Adipose tissue (tissue), 3 donors: ENCODE measurements at regions not wholly inside any gene's neighbourhood (a gene's known extent, or its start where the extent isn't known, plus 50 kb on each side); places are given as distances from the start of the nearest gene placed in this dataset.

Experiments used
- H3K27ac ChIP-seq: one replicate; pipeline ENCODE4 v1.5.1; 2013; ENCODE audit warnings: low read depth, low read length
- WGBS, 3 donors: extraction: QIAGEN DNeasy Blood & Tissue Kit; methylation state at CpG; one replicate each; pipeline ENCODE4 v1.1.7; 2013; 5-methylcytosine and 5-hydroxymethylcytosine counted together
- donor health status: healthy with polysubstance abuse.
- donor health status: Bipolar disorder and iron deficiency.
- donor health status: healthy.

DNA sequence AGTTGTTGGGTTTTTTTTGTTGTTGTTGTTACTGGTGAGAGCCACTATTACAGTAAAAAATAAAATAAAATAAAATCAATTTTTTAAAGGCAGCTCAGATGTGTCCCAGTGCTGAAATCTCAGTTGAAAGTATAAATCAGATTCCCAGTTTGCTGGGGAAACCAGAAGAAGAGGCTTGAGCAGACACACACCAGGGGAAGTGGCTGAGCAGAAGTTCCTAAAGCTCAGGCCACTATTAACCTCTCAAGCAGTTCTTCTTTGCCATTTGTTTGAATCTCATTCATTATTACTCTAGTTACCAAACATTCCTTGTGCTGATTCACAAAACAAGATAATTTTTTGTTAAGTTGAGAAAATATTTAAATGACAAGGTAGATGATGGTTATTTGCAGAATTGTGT is 70.9 kb upstream of the ZSWIM6 start:
- no peak overlapping the region for H3K27ac ChIP-seq

DNA sequence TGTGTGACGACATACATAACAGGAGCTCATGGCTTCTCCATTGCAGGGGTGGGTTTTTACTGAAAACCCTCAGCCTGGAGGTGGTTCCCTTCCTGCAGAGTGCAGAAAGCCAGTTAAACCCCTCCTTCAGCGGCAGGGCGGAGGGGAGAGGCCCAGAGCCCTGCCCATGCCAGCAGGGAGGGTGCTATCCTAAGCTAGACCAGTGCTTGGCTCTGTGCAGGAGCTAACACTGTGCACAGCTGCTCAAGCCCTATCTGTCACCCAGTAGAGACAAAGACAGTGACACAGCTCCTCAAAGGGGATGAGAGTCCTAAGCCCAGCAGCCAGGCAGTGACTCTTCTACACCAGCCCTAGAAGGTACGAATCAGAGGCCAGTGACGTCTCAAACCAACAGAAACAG is 70.0 kb upstream of the ZSWIM6 start:
- H3K27ac ChIP-seq = no peak overlapping the region
- 86 to 98% (median 93%) methylated on average over 5 of the region's 5 CpGs for WGBS, 3 donors

DNA sequence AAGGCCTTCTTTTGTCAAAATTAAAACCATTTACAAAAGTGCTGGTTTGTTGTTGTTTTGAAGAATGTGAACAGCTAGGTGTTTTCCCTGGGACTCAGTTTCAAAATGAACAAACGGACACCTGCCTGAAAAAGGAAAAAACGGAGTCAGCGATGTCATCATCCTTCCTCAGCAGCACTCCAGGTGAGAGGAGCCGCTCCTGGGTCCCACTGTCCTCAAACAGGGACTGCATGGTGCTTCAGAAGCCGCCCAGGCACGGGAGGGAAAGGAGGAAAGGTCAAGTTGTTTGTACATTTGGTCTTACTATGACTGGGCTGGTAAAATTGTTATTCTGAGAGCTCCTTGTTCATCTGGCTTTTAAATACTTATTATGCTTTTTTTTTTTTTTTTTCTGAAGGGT is 69.0 kb upstream of the ZSWIM6 start:
- H3K27ac ChIP-seq = no peak overlapping the region
- 66 to 91% (median 76%) methylated on average over 6 of the region's 6 CpGs for WGBS, 3 donors

DNA sequence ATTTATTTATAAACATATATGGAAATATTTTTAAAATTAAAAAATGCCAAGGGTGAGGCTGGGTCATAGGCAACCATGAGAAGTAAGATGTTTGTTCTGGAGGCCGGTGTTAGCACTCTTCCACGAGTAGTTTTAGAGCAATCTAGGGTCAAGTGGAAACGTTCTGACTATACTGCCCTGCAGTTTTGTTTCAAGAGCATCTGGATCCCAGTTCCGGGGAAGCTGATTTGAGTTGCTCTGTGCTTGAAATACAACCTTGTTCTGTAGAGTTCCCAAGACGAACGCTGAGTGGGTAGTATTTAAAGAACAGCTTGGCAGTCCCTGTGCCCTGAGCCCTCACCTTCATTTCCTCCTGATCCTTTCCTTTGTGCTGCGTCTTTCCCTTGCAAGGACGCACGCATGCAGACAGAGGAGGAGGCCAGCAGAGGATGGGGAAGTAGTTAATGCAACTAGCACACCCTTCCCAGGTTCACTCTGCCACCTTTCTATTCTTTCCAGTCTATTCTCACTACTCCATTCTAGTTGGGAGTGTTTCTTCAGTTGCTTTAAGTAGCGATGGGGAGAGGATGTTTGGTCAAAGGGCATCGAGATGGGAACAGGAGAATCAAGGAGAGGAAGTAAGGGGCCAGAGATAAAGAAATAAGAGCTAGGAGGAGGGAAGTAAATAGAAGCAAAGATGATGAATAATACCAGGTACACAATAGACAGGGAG is 68.3 kb upstream of the ZSWIM6 start:
- H3K27ac ChIP-seq = no peak overlapping the region
- 37 to 71% (median 45%) methylated on average over 11 of the region's 11 CpGs for WGBS, 3 donors

DNA sequence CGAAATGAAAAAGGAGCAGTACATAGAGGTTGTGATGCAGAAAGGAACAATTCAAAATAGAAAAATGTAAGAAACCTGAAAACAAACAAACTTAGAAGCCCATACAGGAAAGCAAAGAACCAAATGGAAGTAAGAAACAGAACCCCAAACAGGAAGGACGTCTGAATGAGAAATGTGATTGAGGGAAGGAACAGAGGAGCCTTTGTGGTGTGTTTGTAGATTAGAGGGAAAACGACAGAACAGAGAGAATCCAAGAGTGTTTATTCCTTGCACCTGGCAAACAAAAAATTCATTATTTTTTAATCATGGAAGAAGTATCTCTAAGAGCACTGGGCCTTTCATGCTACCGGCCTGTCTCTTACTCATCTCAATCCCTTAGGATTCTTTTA is 67.8 kb upstream of the ZSWIM6 start:
- 57 to 66% (median 59%) methylated on average over 4 of the region's 4 CpGs for WGBS, 3 donors
- H3K27ac ChIP-seq = no peak overlapping the region

DNA sequence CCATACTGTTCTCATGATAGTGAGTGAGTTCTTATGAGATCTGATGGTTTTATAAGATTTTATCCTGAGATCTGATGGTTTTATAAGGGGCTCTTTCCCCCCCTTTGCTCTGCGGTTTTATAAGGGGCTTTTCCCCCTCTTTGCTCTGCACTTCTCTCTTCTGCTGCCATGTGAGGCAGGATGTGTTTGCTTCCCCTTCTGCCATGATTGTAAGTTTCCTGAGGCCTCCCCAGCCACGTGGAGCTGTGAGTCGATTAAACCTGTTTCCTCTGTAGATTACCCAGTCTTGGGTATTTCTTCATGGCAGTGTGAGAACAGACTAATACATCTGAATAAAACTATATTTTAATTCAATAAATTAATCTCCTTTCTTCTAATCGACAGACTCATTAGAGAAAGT is 64.9 kb upstream of the ZSWIM6 start:
- WGBS, 3 donors = 52 to 76% (median 58%) methylated on average over 4 of the region's 4 CpGs
- no peak overlapping the region for H3K27ac ChIP-seq

DNA sequence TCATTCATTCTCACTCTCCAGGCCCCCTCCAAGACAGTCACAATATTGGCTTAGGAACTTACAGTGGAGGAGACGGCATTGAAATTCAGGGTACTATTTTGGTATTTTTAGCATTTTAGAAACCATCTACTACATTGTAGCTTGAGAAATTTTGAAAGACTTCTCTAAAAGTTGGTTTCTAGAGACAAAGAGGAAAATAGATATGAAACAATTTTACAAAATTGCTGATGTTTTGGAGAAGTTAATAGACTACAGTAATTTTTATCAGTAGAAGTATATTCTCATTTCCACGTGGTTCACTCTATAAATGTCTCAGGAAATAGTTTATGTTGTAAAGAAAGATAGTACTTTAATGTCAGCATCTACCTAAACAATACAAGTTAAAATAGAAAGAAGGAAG is 63.2 kb upstream of the ZSWIM6 start:
- 52 to 66% (median 53%) methylated on average over 2 of the region's 2 CpGs for WGBS, 3 donors
- no peak overlapping the region for H3K27ac ChIP-seq

- H3K27ac ChIP-seq = no peak overlapping the region
- WGBS, 3 donors = 69 to 77% (median 76%) methylated on average over 7 of the region's 7 CpGs
These were observed 61.4 kb upstream of the ZSWIM6 start for GRCh38 chr5:61270510-61271165.

DNA sequence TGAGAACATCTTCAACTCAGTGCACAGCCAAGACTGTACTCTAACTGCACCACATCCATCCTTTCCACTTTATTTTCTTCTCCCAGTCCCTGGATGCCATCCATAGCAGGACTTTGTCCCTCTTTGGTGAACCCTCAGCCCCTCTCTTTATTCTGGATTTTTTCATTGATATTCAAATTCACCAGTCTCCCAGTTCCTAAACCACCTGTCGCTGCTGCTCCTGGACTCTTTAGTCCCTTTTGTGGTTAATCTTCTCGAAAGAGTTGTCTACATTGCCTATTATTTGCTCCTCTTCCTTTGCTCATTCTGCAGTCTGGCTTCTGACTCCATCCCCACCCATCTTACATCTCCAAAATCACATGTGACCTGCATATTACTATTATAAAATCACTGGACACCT is 59.4 kb upstream of the ZSWIM6 start:
- no peak overlapping the region for H3K27ac ChIP-seq
- WGBS, 3 donors = 92 to 94% (median 94%) methylated on average over 2 of the region's 2 CpGs

- H3K27ac ChIP-seq = no peak overlapping the region
- WGBS, 3 donors = 98 to 100% (median 99%) methylated on average over 1 of the region's 1 CpG
These were observed 58.6 kb upstream of the ZSWIM6 start for GRCh38 chr5:61273279-61273975.

- H3K27ac ChIP-seq = no peak overlapping the region
These were observed 57.5 kb upstream of the ZSWIM6 start for GRCh38 chr5:61274511-61274911.

GRCh38 chr5:61275841-61276240 is 56.2 kb upstream of the ZSWIM6 start:
- WGBS, 3 donors = 22 to 74% (median 25%) methylated on average over 8 of the region's 8 CpGs

DNA sequence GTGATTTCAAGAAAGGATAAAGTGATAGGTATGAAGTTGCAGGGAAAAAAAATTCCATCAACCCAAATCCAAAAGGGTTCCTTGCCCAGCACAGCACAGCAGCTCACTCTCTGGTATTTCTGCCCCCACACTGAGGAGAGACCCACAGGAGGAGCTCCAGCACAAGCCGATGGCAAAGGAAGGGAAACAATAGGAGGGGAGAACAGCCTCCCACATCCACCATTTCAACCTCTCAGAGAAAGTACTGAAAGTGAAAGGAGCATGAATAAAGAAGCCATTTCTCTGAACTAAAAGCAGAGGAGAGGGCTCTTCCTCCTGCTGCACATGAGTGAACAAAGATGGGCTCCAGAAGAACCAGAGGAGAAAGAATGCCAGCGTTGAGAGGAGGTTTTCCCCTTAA is 54.9 kb upstream of the ZSWIM6 start:
- 23 to 55% (median 32%) methylated on average over 2 of the region's 2 CpGs for WGBS, 3 donors
- peak overlapping the region; percentile 4 for H3K27ac ChIP-seq

More at GRCh38 chr5:61275841-61276240, 56.2 kb upstream of the ZSWIM6 start:
- H3K27ac ChIP-seq = no peak overlapping the region

DNA sequence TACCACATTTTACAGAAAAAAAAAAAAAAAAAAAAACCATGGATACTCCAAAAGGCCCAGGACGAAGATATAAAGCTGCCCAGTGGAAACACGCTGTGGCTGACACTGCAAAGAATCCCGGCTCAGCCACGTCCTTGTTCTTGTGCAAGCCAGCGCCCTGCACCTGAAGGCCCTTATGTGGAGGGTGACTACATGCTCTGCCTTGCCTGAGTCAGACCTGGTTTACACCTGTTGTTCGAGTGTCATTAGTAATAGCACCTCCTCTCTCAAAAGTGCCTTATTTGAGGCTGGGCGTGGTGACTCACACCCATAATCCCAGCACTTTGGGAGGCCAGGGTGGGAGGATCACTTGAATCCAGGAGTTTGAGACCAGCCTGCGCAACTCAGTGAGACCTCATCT is 54.3 kb upstream of the ZSWIM6 start:
- WGBS, 3 donors = 90 to 96% (median 94%) methylated on average over 8 of the region's 8 CpGs
- H3K27ac ChIP-seq = no peak overlapping the region

DNA sequence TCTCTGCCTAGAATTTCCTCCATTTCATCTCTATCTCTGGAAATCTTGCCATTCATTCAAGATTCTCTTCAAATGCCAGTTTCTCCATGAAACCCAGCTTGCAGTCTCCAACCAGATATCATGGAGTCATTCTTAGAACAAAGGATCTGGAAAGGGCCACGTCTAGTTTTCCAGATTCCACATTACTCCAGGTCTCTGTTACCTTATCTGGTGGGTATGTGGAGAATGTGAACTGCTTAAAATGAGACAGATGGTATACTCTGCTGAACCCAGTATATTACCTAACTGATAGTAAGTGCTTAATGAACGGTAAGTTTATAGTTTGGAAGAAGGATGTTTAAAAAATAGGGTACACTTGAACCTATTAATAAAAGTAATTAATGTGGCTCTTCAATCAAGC is 52.3 kb upstream of the ZSWIM6 start:
- no peak overlapping the region for H3K27ac ChIP-seq
- WGBS, 3 donors = 49 to 74% (median 69%) methylated on average over 2 of the region's 2 CpGs

DNA sequence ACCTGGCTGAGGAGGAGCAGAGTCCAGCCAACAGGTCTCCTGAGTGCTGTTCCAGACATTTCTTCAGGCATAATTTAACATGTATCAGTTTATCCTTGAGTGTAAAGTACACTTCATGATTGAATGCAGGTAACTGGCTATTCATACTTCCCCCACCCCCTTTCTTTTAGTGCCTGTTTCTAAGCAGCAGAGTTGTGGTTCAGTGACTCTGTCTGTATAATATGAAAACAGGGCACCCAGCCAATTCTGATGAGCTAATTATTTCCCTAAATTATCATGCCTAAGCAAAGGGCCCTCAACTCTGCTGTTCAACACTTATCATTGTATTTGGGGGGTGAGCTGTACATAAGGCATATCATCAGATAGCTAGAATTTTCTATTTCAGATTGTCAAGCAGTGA is 51.9 kb upstream of the ZSWIM6 start:
- H3K27ac ChIP-seq = no peak overlapping the region

- H3K27ac ChIP-seq = no peak overlapping the region
- 7 to 55% (median 49%) methylated on average over 2 of the region's 2 CpGs for WGBS, 3 donors
These were observed 51.2 kb upstream of the ZSWIM6 start for GRCh38 chr5:61280761-61281427.

DNA sequence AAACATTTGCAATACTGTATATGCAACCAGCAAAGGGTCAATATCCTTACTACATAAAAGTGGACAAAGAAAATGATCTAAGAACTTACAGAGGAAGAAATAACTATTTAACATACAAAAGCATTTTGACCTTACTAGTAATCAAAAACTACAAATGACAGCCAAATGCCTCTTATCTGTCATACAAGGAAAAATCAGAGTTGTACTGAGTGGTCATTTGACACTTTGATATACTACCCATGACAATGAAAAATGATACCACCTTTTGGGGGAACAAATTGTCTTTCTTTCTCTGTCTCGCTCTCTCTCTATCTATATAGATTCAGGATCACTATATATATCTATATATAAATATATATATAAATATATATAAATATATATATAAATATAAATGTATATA is 50.4 kb upstream of the ZSWIM6 start:
- 94 to 100% (median 100%) methylated on average over 1 of the region's 1 CpG for WGBS, 3 donors
- H3K27ac ChIP-seq = no peak overlapping the region
